ENCODE measurements at regions not wholly inside any gene's neighbourhood (a gene's known extent, or its start where the extent isn't known, plus 50 kb on each side); places are given as distances from the start of the nearest gene placed in this dataset.
"Not testable (repeated sequence)": the region's sequence is repeated elsewhere in the genome, so short reads cannot be mapped to it uniquely, and the experiment has no call there.

DNA sequence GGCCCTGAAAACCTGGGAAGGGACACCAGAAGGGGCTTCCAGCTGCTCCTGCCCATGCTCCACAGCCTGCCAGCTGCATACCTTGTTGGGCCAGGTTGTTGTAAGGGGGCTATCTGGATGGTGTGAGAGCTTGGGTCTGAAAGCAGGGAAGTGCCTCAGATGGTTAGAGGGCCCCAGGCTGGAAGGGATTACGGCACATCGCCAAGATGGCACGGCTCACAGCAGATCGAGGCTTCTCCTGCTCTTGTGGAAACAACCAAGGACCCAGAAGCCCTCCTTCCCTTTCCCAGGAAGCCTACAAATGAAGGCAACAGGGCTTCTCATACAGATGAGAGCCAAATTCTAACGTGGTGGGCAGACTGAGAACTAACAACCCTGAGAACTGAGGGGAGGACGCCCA lies 121.7 kb upstream of the ADCY2 start:
- Mint-ChIP-seq H3K27ac (no peak overlapping the region), H3K9me3 (peaks cover 0 to 7% (median 0%) of the 10 kb centered on the region in 7 donors), H3K27me3 (ENCODE audit: low read depth in 3 of 3) (peaks cover 0 to 6% (median 2%) of the 10 kb centered on the region in 3 donors), H3K4me1 (no peaks in the 10 kb centered on the region), H3K4me3 (no peak overlapping the region), H3K36me3 (no peaks in the 10 kb centered on the region)
- TF ChIP-seq, protein P1, sequence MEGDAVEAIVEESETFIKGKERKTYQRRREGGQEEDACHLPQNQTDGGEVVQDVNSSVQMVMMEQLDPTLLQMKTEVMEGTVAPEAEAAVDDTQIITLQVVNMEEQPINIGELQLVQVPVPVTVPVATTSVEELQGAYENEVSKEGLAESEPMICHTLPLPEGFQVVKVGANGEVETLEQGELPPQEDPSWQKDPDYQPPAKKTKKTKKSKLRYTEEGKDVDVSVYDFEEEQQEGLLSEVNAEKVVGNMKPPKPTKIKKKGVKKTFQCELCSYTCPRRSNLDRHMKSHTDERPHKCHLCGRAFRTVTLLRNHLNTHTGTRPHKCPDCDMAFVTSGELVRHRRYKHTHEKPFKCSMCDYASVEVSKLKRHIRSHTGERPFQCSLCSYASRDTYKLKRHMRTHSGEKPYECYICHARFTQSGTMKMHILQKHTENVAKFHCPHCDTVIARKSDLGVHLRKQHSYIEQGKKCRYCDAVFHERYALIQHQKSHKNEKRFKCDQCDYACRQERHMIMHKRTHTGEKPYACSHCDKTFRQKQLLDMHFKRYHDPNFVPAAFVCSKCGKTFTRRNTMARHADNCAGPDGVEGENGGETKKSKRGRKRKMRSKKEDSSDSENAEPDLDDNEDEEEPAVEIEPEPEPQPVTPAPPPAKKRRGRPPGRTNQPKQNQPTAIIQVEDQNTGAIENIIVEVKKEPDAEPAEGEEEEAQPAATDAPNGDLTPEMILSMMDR (IDR thresholded peaks at IDR 0.05), result no peak
- Histone ChIP-seq H3K79me2 (ENCODE audit: insufficient read depth, low read length) (no peaks in the 10 kb centered on the region), H3K27me3 (ENCODE audit: control insufficient read depth in 2 of 2, insufficient read depth in 2 of 2, low read length in 2 of 2) (no peaks in the 10 kb centered on the region), H4K20me1 (ENCODE audit: insufficient read depth, low read length) (no peaks in the 10 kb centered on the region), H3K4me2 (replicated peaks; ENCODE audit: extremely low read depth, low read length, poor library complexity, severe bottlenecking) (no peak overlapping the region), H3K4me3 (replicated peaks in 1 of 3; ENCODE audit: low read depth in 2 of 3, low read length in 3 of 3) (no peak overlapping the region), H3K4me1 (ENCODE audit: control insufficient read depth in 1 of 2, insufficient read depth in 2 of 2, low read length in 2 of 2) (no peaks in the 10 kb centered on the region), H3K9me3 (replicated peaks in 1 of 2; ENCODE audit: control insufficient read depth in 1 of 2, insufficient read depth in 1 of 2, low read length in 2 of 2) (no peaks in the 10 kb centered on the region), H3K9ac (ENCODE audit: insufficient read depth, low read length, poor library complexity, severe bottlenecking) (no peak overlapping the region), H3K36me3 (replicated peaks in 1 of 2; ENCODE audit: control insufficient read depth in 1 of 2, insufficient read depth in 2 of 2, low read length in 2 of 2) (no peaks in the 10 kb centered on the region), H3K27ac (ENCODE audit: low read depth in 1 of 2, low read length in 2 of 2) (no peak overlapping the region), H2AFZ (ENCODE audit: insufficient read depth, low read depth, low read length, poor library complexity, severe bottlenecking) (no peak overlapping the region)
- intact Hi-C loops (cut with micrococcal nuclease), result no loop called here
- DNase-seq, result no peak
- WGBS (ENCODE audit: insufficient coverage), result no CpG with 5 or more reads among the region's 6 CpGs

DNA sequence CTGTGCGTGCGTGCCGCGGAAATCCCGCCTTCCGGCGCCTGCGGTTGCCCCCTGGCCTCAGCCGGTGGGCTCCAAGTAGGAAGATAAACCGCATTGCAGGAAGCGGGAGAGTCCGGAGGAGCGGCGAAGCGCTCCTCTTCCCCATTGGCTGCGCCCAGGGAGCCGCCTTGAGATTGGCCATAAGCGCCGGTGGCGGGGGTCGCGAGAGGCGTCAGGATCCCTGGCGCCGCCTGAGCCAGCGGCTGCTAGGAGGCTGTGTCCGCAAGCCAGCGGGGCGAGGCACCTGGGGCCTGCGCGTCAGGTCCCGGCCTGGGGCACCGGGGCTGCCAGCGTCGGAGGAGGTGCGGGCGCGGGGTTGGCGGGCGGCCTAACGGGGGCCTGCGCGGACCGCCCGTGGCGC lies 106.3 kb upstream of the ADCY2 start:
- H3K4me1 ChIP-seq (ENCODE audit: control insufficient read depth in 1 of 2, insufficient read depth in 2 of 2, low read length in 2 of 2); H3K4me3 Mint-ChIP-seq; H3K27ac Mint-ChIP-seq; H3K36me3 ChIP-seq (replicated peaks in 1 of 2; ENCODE audit: control insufficient read depth in 1 of 2, insufficient read depth in 2 of 2, low read length in 2 of 2); H3K36me3 Mint-ChIP-seq; intact Hi-C loops (cut with micrococcal nuclease); H2AFZ ChIP-seq (ENCODE audit: insufficient read depth, low read depth, low read length, poor library complexity, severe bottlenecking); H3K9ac ChIP-seq (ENCODE audit: insufficient read depth, low read length, poor library complexity, severe bottlenecking); H3K4me1 Mint-ChIP-seq; H3K9me3 ChIP-seq (replicated peaks in 1 of 2; ENCODE audit: control insufficient read depth in 1 of 2, insufficient read depth in 1 of 2, low read length in 2 of 2); H3K27me3 ChIP-seq (ENCODE audit: control insufficient read depth in 2 of 2, insufficient read depth in 2 of 2, low read length in 2 of 2); H3K27ac ChIP-seq (ENCODE audit: low read depth in 1 of 2, low read length in 2 of 2); H3K4me2 ChIP-seq (replicated peaks; ENCODE audit: extremely low read depth, low read length, poor library complexity, severe bottlenecking); H3K79me2 ChIP-seq (ENCODE audit: insufficient read depth, low read length); H3K4me3 ChIP-seq (replicated peaks in 1 of 3; ENCODE audit: low read depth in 2 of 3, low read length in 3 of 3); H4K20me1 ChIP-seq (ENCODE audit: insufficient read depth, low read length); DNase-seq; H3K27me3 Mint-ChIP-seq (ENCODE audit: low read depth in 3 of 3): not testable (repeated sequence)
- peaks cover 6 to 18% (median 15%) of the 10 kb centered on the region in 7 donors for H3K9me3 Mint-ChIP-seq
- 93% methylated on average over 42 of the region's 46 CpGs for WGBS (ENCODE audit: insufficient coverage)

DNA sequence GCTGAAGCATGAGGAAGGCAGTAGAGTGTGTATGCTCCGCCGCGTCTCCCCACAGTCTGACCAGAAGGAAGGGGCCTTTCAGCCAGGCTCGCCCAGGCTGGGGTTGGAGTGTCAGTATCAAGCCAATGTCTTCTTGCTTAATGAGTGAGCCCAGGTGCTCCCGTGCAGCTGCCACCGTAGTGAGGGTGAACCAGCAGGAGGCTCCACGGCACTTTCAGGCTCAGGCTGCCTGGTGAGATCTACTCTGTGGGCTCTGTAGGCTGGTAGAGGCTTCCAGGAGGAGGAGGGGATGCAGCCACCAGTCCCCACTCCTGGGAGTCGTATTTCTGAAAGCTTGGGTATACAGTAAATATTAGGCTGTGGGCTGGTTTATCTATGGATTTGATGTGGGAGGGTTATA lies 98.1 kb upstream of the ADCY2 start:
- H3K4me3 ChIP-seq (replicated peaks in 1 of 3; ENCODE audit: low read depth in 2 of 3, low read length in 3 of 3); DNase-seq; H2AFZ ChIP-seq (ENCODE audit: insufficient read depth, low read depth, low read length, poor library complexity, severe bottlenecking); H3K27me3 Mint-ChIP-seq (ENCODE audit: low read depth in 3 of 3); H3K36me3 ChIP-seq (replicated peaks in 1 of 2; ENCODE audit: control insufficient read depth in 1 of 2, insufficient read depth in 2 of 2, low read length in 2 of 2); H3K4me1 ChIP-seq (ENCODE audit: control insufficient read depth in 1 of 2, insufficient read depth in 2 of 2, low read length in 2 of 2); H3K4me3 Mint-ChIP-seq; H3K9ac ChIP-seq (ENCODE audit: insufficient read depth, low read length, poor library complexity, severe bottlenecking); intact Hi-C loops (cut with micrococcal nuclease); H3K27ac Mint-ChIP-seq; H3K9me3 ChIP-seq (replicated peaks in 1 of 2; ENCODE audit: control insufficient read depth in 1 of 2, insufficient read depth in 1 of 2, low read length in 2 of 2); H4K20me1 ChIP-seq (ENCODE audit: insufficient read depth, low read length); H3K79me2 ChIP-seq (ENCODE audit: insufficient read depth, low read length); H3K4me1 Mint-ChIP-seq; H3K36me3 Mint-ChIP-seq; H3K27ac ChIP-seq (ENCODE audit: low read depth in 1 of 2, low read length in 2 of 2); H3K27me3 ChIP-seq (ENCODE audit: control insufficient read depth in 2 of 2, insufficient read depth in 2 of 2, low read length in 2 of 2); H3K4me2 ChIP-seq (replicated peaks; ENCODE audit: extremely low read depth, low read length, poor library complexity, severe bottlenecking): not testable (repeated sequence)
- WGBS (ENCODE audit: insufficient coverage), result no CpG with 5 or more reads among the region's 8 CpGs
- peaks cover 0 to 10% (median 5%) of the 10 kb centered on the region in 7 donors for H3K9me3 Mint-ChIP-seq

DNA sequence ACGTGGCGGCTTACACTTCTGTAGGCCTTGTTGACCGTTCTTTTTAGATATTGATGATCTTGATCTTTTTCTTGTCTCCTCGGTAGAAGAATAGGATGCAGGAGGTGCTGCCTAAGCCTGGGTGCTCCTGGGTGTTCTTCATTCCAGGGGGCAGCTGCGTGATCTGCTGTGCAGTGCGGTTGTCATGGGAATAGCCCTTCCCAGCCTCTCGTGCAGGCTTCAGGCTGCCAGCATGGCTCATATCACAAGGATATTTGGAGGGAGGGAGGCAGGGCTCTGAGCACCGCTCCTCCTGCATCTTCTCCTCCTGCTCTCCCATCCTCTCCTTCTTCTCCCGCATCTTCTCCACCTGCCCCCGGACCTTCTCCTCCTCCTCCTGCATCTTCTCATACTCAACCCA lies 96.2 kb upstream of the ADCY2 start:
- H3K4me1 ChIP-seq (ENCODE audit: control insufficient read depth in 1 of 2, insufficient read depth in 2 of 2, low read length in 2 of 2); H3K79me2 ChIP-seq (ENCODE audit: insufficient read depth, low read length); H3K4me3 ChIP-seq (replicated peaks in 1 of 3; ENCODE audit: low read depth in 2 of 3, low read length in 3 of 3); H3K27me3 Mint-ChIP-seq (ENCODE audit: low read depth in 3 of 3); DNase-seq; H3K36me3 ChIP-seq (replicated peaks in 1 of 2; ENCODE audit: control insufficient read depth in 1 of 2, insufficient read depth in 2 of 2, low read length in 2 of 2); H3K9me3 ChIP-seq (replicated peaks in 1 of 2; ENCODE audit: control insufficient read depth in 1 of 2, insufficient read depth in 1 of 2, low read length in 2 of 2); H4K20me1 ChIP-seq (ENCODE audit: insufficient read depth, low read length); H3K9ac ChIP-seq (ENCODE audit: insufficient read depth, low read length, poor library complexity, severe bottlenecking); H3K4me1 Mint-ChIP-seq; H3K4me3 Mint-ChIP-seq; intact Hi-C loops (cut with micrococcal nuclease); H3K27ac ChIP-seq (ENCODE audit: low read depth in 1 of 2, low read length in 2 of 2); H3K36me3 Mint-ChIP-seq; H3K27me3 ChIP-seq (ENCODE audit: control insufficient read depth in 2 of 2, insufficient read depth in 2 of 2, low read length in 2 of 2); H3K4me2 ChIP-seq (replicated peaks; ENCODE audit: extremely low read depth, low read length, poor library complexity, severe bottlenecking); H2AFZ ChIP-seq (ENCODE audit: insufficient read depth, low read depth, low read length, poor library complexity, severe bottlenecking); H3K27ac Mint-ChIP-seq: not testable (repeated sequence)
- WGBS (ENCODE audit: insufficient coverage), result 91% methylated on average over 3 of the region's 10 CpGs
- peaks cover 0 to 10% (median 5%) of the 10 kb centered on the region in 7 donors for H3K9me3 Mint-ChIP-seq
